SK-N-SH (cell line): ENCODE measurements at regions not wholly inside any gene's neighbourhood (a gene's known extent, or its start where the extent isn't known, plus 50 kb on each side); places are given as distances from the start of the nearest gene placed in this dataset.

Experiments used
- CTCF ChIA-PET: fragments of 300-600, 350-600 bp; formaldehyde crosslinking; extraction: SDS; loops from one replicate; lab custom pipeline; 2021; lab: Yijun Ruan, JAX
- POLR2A ChIA-PET: fragments of 350-600 bp; sonication (Branson Sonifier 250); formaldehyde crosslinking; extraction: SDS; loops from one replicate; lab custom pipeline; 2020; ENCODE audit warnings: antibody characterized with exemption, inconsistent platforms; lab: Yijun Ruan, JAX
- DNase-seq: peaks from one replicate; pipeline ENCODE4 v3.0.0; 2012
- H2AFZ ChIP-seq: fragments of 200-600 bp; sonication (generic); 2 replicates; pipeline ENCODE4 v1.8.1; 2016; ENCODE audit warnings: antibody characterized with exemption, mild to moderate bottlenecking, low read depth
- H3F3A ChIP-seq: fragments of 200-600 bp; sonication (generic); replicated peaks from 2 replicates; pipeline ENCODE3; 2016; ENCODE audit warnings: antibody characterized with exemption, mild to moderate bottlenecking; ENCODE audit not compliant: insufficient read depth
- H3K27ac ChIP-seq, 2 experiments: fragments of 200-500 bp in 1 of 2; fragments of 200-600 bp in 1 of 2; sonication (Bioruptor generic) in 1 of 2; sonication (generic), shearing (Covaris generic) in 1 of 2; 2 replicates each; pipeline versions ENCODE4 v1.5.1 to v1.6.1; 2014 to 2016; ENCODE audit warnings: low read depth in 2 of 2, inconsistent platforms in 1 of 2, low read length in 1 of 2, mild to moderate bottlenecking in 1 of 2, mixed read lengths in 1 of 2
- H3K27me3 ChIP-seq: fragments of 200-600 bp; sonication (generic), shearing (Covaris generic); 2 replicates; pipeline ENCODE4 v1.6.1; 2016; ENCODE audit warnings: mixed run types; ENCODE audit not compliant: insufficient read depth
- H3K36me3 ChIP-seq, 2 experiments: fragments of 200-500 bp in 1 of 2; fragments of 200-600 bp in 1 of 2; sonication (Bioruptor generic) in 1 of 2; sonication (generic) in 1 of 2; replicated peaks in 1 of 2; 2 replicates each; pipeline versions ENCODE3 to v1.5.1; 2014 to 2016; ENCODE audit warnings: low read length in 1 of 2, mild to moderate bottlenecking in 1 of 2; ENCODE audit not compliant: insufficient read depth in 2 of 2, control insufficient read depth in 1 of 2
- H3K4me1 ChIP-seq, 2 experiments: fragments of 200-500 bp in 1 of 2; fragments of 200-600 bp in 1 of 2; sonication (Bioruptor generic) in 1 of 2; sonication (generic), shearing (Covaris generic) in 1 of 2; 2 replicates each; pipeline versions ENCODE4 v1.5.1 to v1.6.1; 2014 to 2016; ENCODE audit warnings: low read depth in 1 of 2, low read length in 1 of 2, mixed run types in 1 of 2; ENCODE audit not compliant: insufficient read depth in 2 of 2, control insufficient read depth in 1 of 2
- H3K4me2 ChIP-seq: fragments of 200-600 bp; sonication (generic), shearing (Covaris generic); 2 replicates; pipeline ENCODE4 v1.6.1; 2017; ENCODE audit warnings: mixed run types
- H3K4me3 ChIP-seq, 2 experiments: fragments of 200-500 bp in 1 of 2; fragments of 200-600 bp in 1 of 2; sonication (Bioruptor generic) in 1 of 2; sonication (generic), shearing (Covaris generic) in 1 of 2; 2 replicates each; pipeline versions ENCODE4 v1.5.1 to v1.8.1; 2014 to 2016; ENCODE audit warnings: low read depth in 2 of 2, inconsistent platforms in 1 of 2, low read length in 1 of 2, mild to moderate bottlenecking in 1 of 2, mixed read lengths in 1 of 2, moderate library complexity in 1 of 2
- H3K79me2 ChIP-seq: fragments of 200-600 bp; sonication (generic); 2 replicates; pipeline ENCODE4 v1.8.1; 2017; ENCODE audit warnings: mild to moderate bottlenecking; ENCODE audit not compliant: insufficient read depth
- H3K9ac ChIP-seq: fragments of 200-600 bp; sonication (generic); 2 replicates; pipeline ENCODE4 v1.6.1; 2017; ENCODE audit warnings: mixed run types
- H3K9me2 ChIP-seq: fragments of 200-600 bp; sonication (generic); 2 replicates; pipeline ENCODE4 v1.6.1; 2017; ENCODE audit warnings: mixed run types
- H3K9me3 ChIP-seq: fragments of 200-600 bp; sonication (generic); 2 replicates; pipeline ENCODE4 v1.6.1; 2017; ENCODE audit warnings: mixed run types, mild to moderate bottlenecking, moderate library complexity
- H4K20me1 ChIP-seq: fragments of 200-600 bp; sonication (generic); 2 replicates; pipeline ENCODE4 v1.6.1; 2017; ENCODE audit warnings: mild to moderate bottlenecking, mixed run types; ENCODE audit not compliant: insufficient read depth
- CHD2 ChIP-seq: fragments of 150-350 bp; IDR thresholded peaks from 2 replicates; pipeline ENCODE4 v1.6.1; 2018; ENCODE audit warnings: low read length; ENCODE audit not compliant: partially characterized antibody
- CTCF ChIP-seq: fragments of 200-600 bp; sonication (generic); IDR thresholded peaks from 2 replicates; pipeline ENCODE4 v1.6.1; 2017; ENCODE audit warnings: antibody characterized with exemption, mild to moderate bottlenecking, moderate library complexity
- EP300 ChIP-seq, 2 experiments: IDR thresholded peaks; 2 replicates each; pipeline versions ENCODE4 v1.4.0 to v1.6.1; 2012; ENCODE audit warnings: borderline replicate concordance in 1 of 2, low read depth in 1 of 2, low read length in 1 of 2
- EZH2phosphoT487 ChIP-seq: fragments of 200-600 bp; sonication (generic); IDR thresholded peaks from 2 replicates; pipeline ENCODE4 v1.6.1; 2017; ENCODE audit warnings: low read depth, mixed run types, mild to moderate bottlenecking, antibody characterized with exemption, moderate library complexity, borderline replicate concordance
- MXI1 ChIP-seq: IDR thresholded peaks from 2 replicates; pipeline ENCODE4 v1.6.1; 2012; ENCODE audit warnings: mild to moderate bottlenecking, low read depth, low read length, improper control_type of control experiment
- NFIC ChIP-seq: IDR thresholded peaks from 2 replicates; pipeline ENCODE4 v1.4.0; 2012; ENCODE audit warnings: borderline replicate concordance
- RCOR1 ChIP-seq: fragments of 150-350 bp; IDR thresholded peaks from 2 replicates; pipeline ENCODE4 v1.6.1; 2017; ENCODE audit warnings: antibody characterized with exemption, low read length
- USF1 ChIP-seq: IDR thresholded peaks from 2 replicates; pipeline ENCODE4 v1.4.0; 2012; ENCODE audit warnings: low read depth, borderline replicate concordance
- ZBTB33 ChIP-seq: IDR thresholded peaks from 2 replicates; pipeline ENCODE4 v1.4.0; 2012; ENCODE audit warnings: low read depth, borderline replicate concordance
- WGBS: methylation state at CpG from one replicate; pipeline ENCODE4 v1.1.6; 2017; ENCODE audit warnings: low lambda C conversion rate; 5-methylcytosine and 5-hydroxymethylcytosine counted together

GRCh38 chr2:21454839-21455238 lies 331.1 kb downstream of the TDRD15 start:
- Histone ChIP-seq H4K20me1 (no peaks in the 10 kb centered on the region), H3K79me2 (no peaks in the 10 kb centered on the region), H3K9me2 (no peaks in the 10 kb centered on the region), H3K9ac (no peak overlapping the region), H3F3A (no peaks in the 10 kb centered on the region), H2AFZ (no peak overlapping the region), H3K27ac (no peak overlapping the region), H3K36me3 (no peaks in the 10 kb centered on the region), H3K27me3 (no peaks in the 10 kb centered on the region), H3K4me2 (no peak overlapping the region), H3K4me3 (no peak overlapping the region), H3K9me3 (0 out of 2 replicates have a peak, but pooled peaks cover 10% of the 10 kb centered on the region), H3K4me1 (peaks cover 0 to 19% of the 10 kb centered on the region in 2 experiments; a peak in 2 of 4 replicates)
- no peak for DNase-seq
- CTCF ChIA-PET: no interaction called here
- POLR2A ChIA-PET: no interaction called here
- TF ChIP-seq NFIC (no peak), EP300 (IDR thresholded peaks at IDR 0.05; ENCODE audit: borderline replicate concordance in 1 of 2, low read depth in 1 of 2, low read length in 1 of 2) (no peak), CTCF (no peak)
- WGBS: 9% methylated on average over 2 of the region's 2 CpGs

GRCh38 chr2:21461754-21462240 lies 338.0 kb downstream of the TDRD15 start:
- Histone ChIP-seq H4K20me1 (no peaks in the 10 kb centered on the region), H3K4me3 (no peak overlapping the region), H3K36me3 (no peaks in the 10 kb centered on the region), H3K27ac (no peak overlapping the region), H3K4me2 (no peak overlapping the region), H3K9ac (no peak overlapping the region), H3K4me1 (no peaks in the 10 kb centered on the region), H2AFZ (no peak overlapping the region), H3K79me2 (no peaks in the 10 kb centered on the region), H3K9me3 (0 out of 2 replicates have a peak, but pooled peaks cover 17% of the 10 kb centered on the region), H3F3A (no peaks in the 10 kb centered on the region), H3K9me2 (no peaks in the 10 kb centered on the region), H3K27me3 (no peaks in the 10 kb centered on the region)
- 9% methylated on average over 3 of the region's 3 CpGs for WGBS
- no peak for DNase-seq
- TF ChIP-seq EZH2phosphoT487 (no peak), USF1 (no peak)
- ChIA-PET CTCF (interaction anchor here (0.6 to 1.2 kb wide), 2 partner anchors 8 to 1965 kb away, joined by 3 read pairs; no protein-coding TSS in a partner anchor), POLR2A (no interaction called here)

GRCh38 chr2:21466341-21466927 lies 342.7 kb downstream of the TDRD15 start:
- Histone ChIP-seq H3K4me1 (no peaks in the 10 kb centered on the region), H2AFZ (no peak overlapping the region), H3F3A (no peaks in the 10 kb centered on the region), H3K79me2 (no peaks in the 10 kb centered on the region), H3K9me3 (0 out of 2 replicates have a peak, but pooled peaks cover 4% of the 10 kb centered on the region), H3K4me3 (no peak overlapping the region), H4K20me1 (no peaks in the 10 kb centered on the region), H3K9ac (no peak overlapping the region), H3K36me3 (no peaks in the 10 kb centered on the region), H3K27ac (no peak overlapping the region), H3K27me3 (no peaks in the 10 kb centered on the region), H3K4me2 (no peak overlapping the region), H3K9me2 (no peaks in the 10 kb centered on the region)
- WGBS: 20% methylated on average over 1 of the region's 1 CpG
- no peak for DNase-seq
- POLR2A ChIA-PET: no interaction called here
- CTCF ChIA-PET: interaction anchor here (1.2 kb wide), 2 partner anchors 10 to 27 kb away, joined by 3 to 5 read pairs; no protein-coding TSS in a partner anchor
- no peak for TF ChIP-seq ZBTB33
- TF ChIP-seq CTCF: no peak
- no peak for TF ChIP-seq CHD2
- no peak for TF ChIP-seq MXI1
- TF ChIP-seq EZH2phosphoT487: no peak
- TF ChIP-seq RCOR1: no peak
